GM21717 (cell line): ENCODE measurements at regions not wholly inside any gene's neighbourhood (a gene's known extent, or its start where the extent isn't known, plus 50 kb on each side); places are given as distances from the start of the nearest gene placed in this dataset.

Experiments
- ATAC-seq: cut with Tn5 transposase; IDR thresholded peaks from one replicate; pipeline ENCODE4 v1.9.1; 2021; ENCODE audit warnings: mild to moderate bottlenecking, moderate library complexity; ENCODE audit not compliant: unreplicated experiment

DNA sequence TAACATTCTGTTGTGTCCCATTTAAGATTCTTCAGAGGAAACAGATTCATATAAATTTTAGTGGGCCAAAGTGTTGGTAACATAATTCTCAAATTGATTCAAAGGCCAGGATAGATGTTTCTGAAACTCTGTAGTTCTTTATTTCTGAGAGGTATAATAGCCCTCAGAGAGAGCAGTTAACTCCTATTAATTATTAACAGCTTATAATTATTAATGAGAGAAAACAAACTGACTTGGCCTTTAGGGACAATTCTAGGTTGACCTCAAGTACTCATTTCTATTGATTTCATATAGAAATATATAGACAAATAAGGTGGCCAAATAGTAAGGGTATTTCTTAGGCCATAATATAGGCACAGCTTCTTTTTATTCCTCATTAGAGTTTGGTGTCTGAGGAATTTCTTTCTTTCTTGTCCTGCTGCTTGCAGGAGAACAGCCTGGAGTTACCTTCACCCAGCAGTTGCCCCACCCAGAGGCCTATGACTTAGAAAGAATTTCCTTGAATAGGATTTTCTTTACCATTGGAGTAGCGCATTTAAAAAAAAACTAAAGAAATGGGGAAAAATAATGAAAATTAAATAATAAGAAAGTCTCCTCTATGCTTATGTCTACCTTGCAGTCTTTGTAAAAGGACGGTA lies 1430.1 kb upstream of the SPRY2 start:
- no peak for ATAC-seq

DNA sequence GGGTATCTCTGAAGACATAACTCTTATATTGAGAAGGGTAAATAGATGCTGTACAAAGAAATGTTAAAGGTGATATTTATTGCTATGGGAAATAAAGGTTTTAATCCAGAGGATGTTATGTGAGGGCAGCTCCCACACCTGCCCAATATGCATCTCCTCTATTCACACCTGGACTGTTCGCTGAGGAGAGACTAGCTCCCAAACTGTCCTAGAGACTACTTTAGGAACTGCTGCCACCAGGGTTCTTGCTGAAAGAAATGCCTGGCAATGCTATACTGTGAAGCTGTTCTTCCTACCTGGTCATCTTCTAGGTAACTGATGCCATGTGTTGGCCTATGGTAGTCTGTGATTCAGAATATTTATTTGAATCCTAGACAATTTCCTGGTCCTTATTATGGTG lies 1421.5 kb upstream of the SPRY2 start:
- no peak for ATAC-seq

GRCh38 chr13:81760316-81760715 lies 1419.4 kb upstream of the SPRY2 start:
- ATAC-seq = no peak

DNA sequence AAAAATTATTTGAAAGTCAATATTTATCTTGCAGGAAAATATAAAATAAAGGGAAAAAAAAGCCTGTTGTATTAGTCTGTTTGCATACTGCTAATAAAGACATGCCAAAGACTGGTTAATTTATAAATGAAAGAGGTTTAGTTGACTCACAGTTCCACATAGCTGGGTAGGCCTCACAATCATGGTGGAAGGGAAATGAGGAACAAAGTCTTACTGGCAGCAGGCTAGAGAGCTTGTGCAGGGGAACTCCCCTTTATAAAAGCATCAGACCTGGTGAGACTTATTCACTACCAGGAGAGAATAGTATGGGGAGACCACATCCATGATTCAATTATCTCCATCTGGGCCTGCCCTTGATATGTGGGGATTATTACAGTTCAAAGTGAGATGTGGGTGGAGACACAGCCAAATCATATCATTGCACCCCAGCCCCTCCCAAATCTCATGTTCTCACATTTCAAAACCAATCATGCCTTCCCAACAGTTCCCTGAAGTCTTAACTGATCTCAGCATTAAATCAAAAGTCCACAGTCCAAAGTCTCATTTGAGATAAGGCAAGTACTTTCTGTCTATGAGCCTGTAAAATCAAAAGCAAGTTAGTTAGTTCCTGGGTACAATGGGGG lies 1416.5 kb upstream of the SPRY2 start:
- no peak for ATAC-seq

- ATAC-seq = no peak
Measured at GRCh38 chr13:81745391-81745790, 1404.5 kb upstream of the SPRY2 start.

DNA sequence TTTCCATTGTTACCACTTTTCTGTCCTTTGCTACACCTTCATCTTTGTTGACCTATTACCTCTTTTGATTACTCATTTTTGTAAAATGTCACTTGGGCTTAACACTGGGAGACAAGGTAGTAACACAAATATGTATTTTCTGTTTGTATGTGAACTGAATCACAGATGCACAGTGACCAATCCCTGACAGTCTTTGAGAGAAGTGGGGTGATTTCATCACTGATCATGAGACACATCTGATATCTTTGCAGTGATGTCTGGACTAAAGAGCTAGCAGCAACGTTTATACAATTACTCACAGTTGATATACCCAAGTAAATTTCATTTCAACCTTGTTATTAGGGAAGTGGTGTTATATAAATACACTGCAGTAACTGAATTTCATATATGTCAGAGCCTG lies 1397.4 kb upstream of the SPRY2 start:
- no peak for ATAC-seq

- no peak for ATAC-seq
Measured at GRCh38 chr13:81726037-81726726, 1385.3 kb upstream of the SPRY2 start.

- ATAC-seq = no peak
Measured at GRCh38 chr13:81722456-81722855, 1381.5 kb upstream of the SPRY2 start.

GRCh38 chr13:81721400-81721799 lies 1380.5 kb upstream of the SPRY2 start:
- no peak for ATAC-seq

DNA sequence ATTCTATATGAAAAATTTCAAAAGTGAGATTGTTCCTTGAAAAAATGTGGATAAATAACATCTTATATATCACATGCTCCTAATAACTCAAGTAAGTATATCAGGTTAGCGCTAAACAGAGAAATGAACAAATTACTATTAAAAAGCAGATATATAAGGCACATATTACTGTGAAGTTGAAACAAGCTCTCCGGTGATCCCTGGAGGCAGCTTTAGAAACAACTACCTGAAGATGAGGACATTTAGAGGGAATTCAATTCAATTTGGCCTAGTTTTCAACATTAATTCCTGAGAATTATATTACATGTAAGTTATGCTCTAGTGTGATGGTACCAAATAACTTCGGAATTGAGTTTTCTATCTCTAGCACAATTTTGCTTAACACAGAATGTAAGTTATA lies 1373.6 kb upstream of the SPRY2 start:
- ATAC-seq = no peak

DNA sequence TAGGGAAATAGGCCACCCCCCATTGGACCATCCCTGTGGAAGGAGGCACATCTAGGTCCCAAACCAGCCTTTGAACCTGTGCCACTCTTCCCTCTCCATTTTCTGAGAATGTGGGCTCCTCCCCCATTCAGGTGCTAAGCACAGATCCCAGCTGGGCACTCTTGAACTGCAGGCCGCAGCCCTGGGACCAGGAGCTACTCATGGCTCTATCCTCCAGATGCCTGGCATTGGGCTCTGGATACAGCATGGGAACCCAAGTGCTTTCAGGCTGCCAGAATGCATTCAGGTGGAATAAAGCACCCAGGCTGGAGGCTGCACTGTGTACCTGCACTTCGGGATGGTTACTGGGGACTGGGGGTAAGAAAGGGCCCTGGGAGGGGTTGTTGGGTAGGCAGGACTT lies 1372.3 kb upstream of the SPRY2 start:
- ATAC-seq = no peak

GRCh38 chr13:81697826-81698225 lies 1356.9 kb upstream of the SPRY2 start:
- ATAC-seq = no peak

DNA sequence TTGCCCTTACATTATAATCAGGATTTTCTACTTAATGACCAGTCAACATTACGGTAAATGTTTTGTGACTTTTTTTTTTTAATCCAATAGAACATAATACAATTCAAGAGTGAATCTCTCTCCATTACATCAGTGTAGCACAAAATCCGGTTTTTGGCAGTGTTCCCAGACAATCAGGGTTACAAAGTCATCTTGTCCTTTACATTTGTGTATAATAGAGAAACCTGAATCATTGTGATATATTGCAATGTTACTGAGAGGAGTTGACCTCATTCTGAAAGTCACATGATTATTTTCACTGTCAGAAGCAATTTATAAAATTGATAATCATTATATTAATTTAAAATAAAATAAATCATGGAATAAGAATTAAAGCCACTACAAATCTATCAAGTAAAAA lies 1346.0 kb upstream of the SPRY2 start:
- ATAC-seq = no peak

DNA sequence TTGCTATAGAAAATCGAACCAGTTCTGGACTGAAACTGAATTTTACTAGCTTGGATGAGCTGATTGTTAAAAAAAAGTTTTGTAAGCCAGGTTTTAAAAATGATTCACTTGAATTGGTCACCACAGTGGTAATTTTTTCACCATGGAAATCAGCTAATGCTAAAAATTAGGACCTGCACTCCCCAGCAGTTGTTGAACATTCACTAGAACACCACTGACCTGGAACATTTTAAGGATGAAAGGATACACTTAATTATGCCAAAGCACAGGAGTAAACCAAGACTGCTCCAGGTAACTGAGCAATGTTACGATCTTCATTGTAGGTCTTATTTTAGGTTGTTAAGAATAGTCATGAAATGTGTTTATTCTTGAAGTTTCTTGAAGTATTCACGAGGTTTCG lies 1342.6 kb upstream of the SPRY2 start:
- no peak for ATAC-seq

DNA sequence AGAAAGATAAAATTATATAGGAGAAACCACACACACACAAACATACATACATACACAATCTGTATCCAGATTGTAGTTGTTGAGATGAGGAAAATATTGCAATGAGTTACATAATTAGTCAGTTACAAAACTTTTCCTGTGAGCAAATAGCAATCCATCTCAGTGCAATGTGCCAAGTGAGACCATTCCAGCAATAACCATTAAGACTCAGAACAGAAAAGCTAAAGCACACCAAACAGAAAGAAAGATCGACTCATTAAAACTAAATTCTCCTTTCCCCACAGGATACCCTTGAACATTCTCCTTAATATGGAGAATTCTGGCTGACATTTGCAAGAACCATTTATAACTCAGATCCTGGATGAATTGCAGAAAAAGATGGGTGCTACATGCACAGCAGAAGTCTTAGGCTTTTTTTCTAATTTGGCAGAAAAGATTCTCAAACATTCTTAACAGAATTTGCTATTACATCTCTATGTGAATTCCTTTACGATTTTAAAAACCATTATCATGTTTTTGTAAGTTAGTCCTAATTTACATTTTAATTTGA lies 1341.2 kb upstream of the SPRY2 start:
- ATAC-seq = no peak

- no peak for ATAC-seq
Measured at GRCh38 chr13:81677857-81678256, 1336.9 kb upstream of the SPRY2 start.

- no peak for ATAC-seq
Measured at GRCh38 chr13:81676008-81676407, 1335.1 kb upstream of the SPRY2 start.

- no peak for ATAC-seq
Measured at GRCh38 chr13:81671064-81671463, 1330.1 kb upstream of the SPRY2 start.

- no peak for ATAC-seq
Measured at GRCh38 chr13:81670048-81670447, 1329.1 kb upstream of the SPRY2 start.

- ATAC-seq = no peak
Measured at GRCh38 chr13:81664872-81665271, 1323.9 kb upstream of the SPRY2 start.

- no peak for ATAC-seq
Measured at GRCh38 chr13:81659984-81660383, 1319.1 kb upstream of the SPRY2 start.
